MCF 10A (cell line): ENCODE measurements at regions not wholly inside any gene's neighbourhood (a gene's known extent, or its start where the extent isn't known, plus 50 kb on each side); places are given as distances from the start of the nearest gene placed in this dataset.

ENCODE experiments used
- BruUV-seq: library from RNA; stranded (reverse); fragments of 400-500 nt; replicated peaks from 2 replicates; lab custom pipeline; 2021; lab: Mats Ljungman, UMichigan
- CTCF ChIA-PET: fragments of 300-600 bp; sonication (Branson Sonifier 250); formaldehyde crosslinking; extraction: SDS; loops from one replicate; lab custom pipeline; 2021; ENCODE audit warnings: antibody characterized with exemption, inconsistent platforms; lab: Yijun Ruan, JAX
- POLR2A ChIA-PET: fragments of 300-600, 350-650 bp; sonication (Branson Sonifier 250); formaldehyde crosslinking; extraction: SDS; loops from one replicate; lab custom pipeline; 2020; ENCODE audit warnings: antibody characterized with exemption, inconsistent platforms; lab: Yijun Ruan, JAX
- DNase-seq: peaks from one replicate; pipeline ENCODE4 v3.0.0-alpha.2; 2018; ENCODE audit not compliant: unreplicated experiment
- H3K27ac Mint-ChIP-seq: one replicate; pipeline ENCODE4 v1.8.0; 2022; ENCODE audit warnings: mild to moderate bottlenecking, low read depth, mixed read lengths; ENCODE audit not compliant: unreplicated experiment
- H3K27me3 Mint-ChIP-seq: one replicate; pipeline ENCODE4 v1.8.0; 2022; ENCODE audit warnings: mixed read lengths; ENCODE audit not compliant: insufficient read depth, unreplicated experiment
- H3K36me3 Mint-ChIP-seq: one replicate; pipeline ENCODE4 v1.8.0; 2022; ENCODE audit warnings: mild to moderate bottlenecking, moderate library complexity, mixed read lengths; ENCODE audit not compliant: insufficient read depth, unreplicated experiment
- H3K4me1 Mint-ChIP-seq: one replicate; pipeline ENCODE4 v1.8.0; 2022; ENCODE audit warnings: mixed read lengths; ENCODE audit not compliant: insufficient read depth, unreplicated experiment
- H3K4me3 Mint-ChIP-seq: one replicate; pipeline ENCODE4 v1.8.0; 2022; ENCODE audit warnings: mild to moderate bottlenecking, moderate library complexity, mixed read lengths; ENCODE audit not compliant: unreplicated experiment
- H3K9me3 Mint-ChIP-seq: one replicate; pipeline ENCODE4 v1.8.0; 2022; ENCODE audit warnings: mixed read lengths; ENCODE audit not compliant: unreplicated experiment
- CTCF ChIP-seq: fragments of 200-600 bp; IDR thresholded peaks from one replicate; pipeline ENCODE4 v1.8.0; 2022; ENCODE audit warnings: antibody characterized with exemption, mild to moderate bottlenecking; ENCODE audit not compliant: unreplicated experiment
- intact Hi-C: fragments of 100-400 bp; cut with micrococcal nuclease; formaldehyde crosslinking; loops from 2 replicates; pipeline ENCODE4 v1.14.1; 2022

- DNase-seq = no peak
- no peak overlapping the region for H3K27ac Mint-ChIP-seq
- BruUV-seq = no TSS peak
Measured at GRCh38 chr2:36270758-36271157, 84.8 kb upstream of the CRIM1 start.

GRCh38 chr2:36267194-36267593, 88.4 kb upstream of the CRIM1 start:
- BruUV-seq = no TSS peak
- H3K27ac Mint-ChIP-seq = no peak overlapping the region
- no peaks in the 10 kb centered on the region for H3K9me3 Mint-ChIP-seq
- no peaks in the 10 kb centered on the region for H3K36me3 Mint-ChIP-seq
- intact Hi-C loops = no loop called here
- DNase-seq = no peak
- CTCF ChIA-PET = no interaction called here
- H3K27me3 Mint-ChIP-seq = peaks cover 80% of the 10 kb centered on the region
- POLR2A ChIA-PET = no interaction called here
- H3K4me1 Mint-ChIP-seq = no peaks in the 10 kb centered on the region
- TF ChIP-seq CTCF = no peak
- H3K4me3 Mint-ChIP-seq = no peak overlapping the region

More at GRCh38 chr2:36270758-36271157, 84.8 kb upstream of the CRIM1 start:
- CTCF ChIA-PET = no interaction called here
- Mint-ChIP-seq H3K4me3 (no peak overlapping the region), H3K9me3 (no peaks in the 10 kb centered on the region), H3K36me3 (no peaks in the 10 kb centered on the region), H3K27me3 (peaks cover 66% of the 10 kb centered on the region), H3K4me1 (no peaks in the 10 kb centered on the region)
- intact Hi-C loops = no loop called here
- POLR2A ChIA-PET = no interaction called here
- TF ChIP-seq CTCF = no peak

GRCh38 chr2:36266536-36267121, 88.9 kb upstream of the CRIM1 start:
- no peaks in the 10 kb centered on the region for H3K9me3 Mint-ChIP-seq
- H3K27me3 Mint-ChIP-seq = peaks cover 82% of the 10 kb centered on the region
- no peak overlapping the region for H3K27ac Mint-ChIP-seq
- CTCF ChIA-PET = interaction anchor here (0.6 kb wide), 1 partner anchor 35 kb away, joined by 3 read pairs; no protein-coding TSS in a partner anchor
- intact Hi-C loops = no loop called here
- H3K4me3 Mint-ChIP-seq = no peak overlapping the region
- POLR2A ChIA-PET = no interaction called here
- no peaks in the 10 kb centered on the region for H3K4me1 Mint-ChIP-seq
- DNase-seq = no peak
- no peak for TF ChIP-seq CTCF
- H3K36me3 Mint-ChIP-seq = no peaks in the 10 kb centered on the region
- no TSS peak for BruUV-seq

- Mint-ChIP-seq H3K4me3 (no peak overlapping the region), H3K9me3 (no peaks in the 10 kb centered on the region), H3K4me1 (no peaks in the 10 kb centered on the region), H3K27me3 (peaks cover 75% of the 10 kb centered on the region), H3K27ac (no peak overlapping the region), H3K36me3 (no peaks in the 10 kb centered on the region)
- no peak for TF ChIP-seq CTCF
- intact Hi-C loops = no loop called here
- ChIA-PET POLR2A (no interaction called here), CTCF (no interaction called here)
- DNase-seq = no peak
- BruUV-seq = no TSS peak
Measured at GRCh38 chr2:36262581-36262980, 93.0 kb upstream of the CRIM1 start.
